ENCODE measurements at regions not wholly inside any gene's neighbourhood (a gene's known extent, or its start where the extent isn't known, plus 50 kb on each side); places are given as distances from the start of the nearest gene placed in this dataset.

DNA sequence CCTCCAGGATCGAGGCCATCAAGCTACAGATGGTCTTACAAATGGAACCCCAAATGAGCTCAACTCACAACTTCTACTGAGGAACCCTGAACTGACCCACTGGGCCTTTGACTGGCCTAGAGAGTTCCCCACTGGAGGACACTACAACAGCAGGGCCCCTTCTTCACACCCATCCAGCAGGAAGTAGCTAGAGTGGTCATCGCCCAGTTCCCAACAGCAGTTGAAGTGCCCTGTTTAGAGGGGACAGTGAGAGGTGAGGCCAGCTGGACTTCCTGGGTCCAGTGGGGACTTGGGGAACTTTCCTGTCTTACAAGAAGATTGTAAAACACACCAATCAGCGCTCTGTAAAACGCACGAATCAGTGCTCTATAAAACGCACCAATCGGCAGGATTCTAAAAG lies 247.9 kb upstream of the BTG1 start:
- no peak for TF ChIP-seq MEF2A (IDR thresholded peaks at IDR 0.05; ENCODE audit: borderline replicate concordance, low read depth)
- no peak for TF ChIP-seq EP300 (IDR thresholded peaks at IDR 0.05; ENCODE audit: borderline replicate concordance in 1 of 2, low read depth in 1 of 2, low read length in 1 of 2)
- TF ChIP-seq, protein P1, sequence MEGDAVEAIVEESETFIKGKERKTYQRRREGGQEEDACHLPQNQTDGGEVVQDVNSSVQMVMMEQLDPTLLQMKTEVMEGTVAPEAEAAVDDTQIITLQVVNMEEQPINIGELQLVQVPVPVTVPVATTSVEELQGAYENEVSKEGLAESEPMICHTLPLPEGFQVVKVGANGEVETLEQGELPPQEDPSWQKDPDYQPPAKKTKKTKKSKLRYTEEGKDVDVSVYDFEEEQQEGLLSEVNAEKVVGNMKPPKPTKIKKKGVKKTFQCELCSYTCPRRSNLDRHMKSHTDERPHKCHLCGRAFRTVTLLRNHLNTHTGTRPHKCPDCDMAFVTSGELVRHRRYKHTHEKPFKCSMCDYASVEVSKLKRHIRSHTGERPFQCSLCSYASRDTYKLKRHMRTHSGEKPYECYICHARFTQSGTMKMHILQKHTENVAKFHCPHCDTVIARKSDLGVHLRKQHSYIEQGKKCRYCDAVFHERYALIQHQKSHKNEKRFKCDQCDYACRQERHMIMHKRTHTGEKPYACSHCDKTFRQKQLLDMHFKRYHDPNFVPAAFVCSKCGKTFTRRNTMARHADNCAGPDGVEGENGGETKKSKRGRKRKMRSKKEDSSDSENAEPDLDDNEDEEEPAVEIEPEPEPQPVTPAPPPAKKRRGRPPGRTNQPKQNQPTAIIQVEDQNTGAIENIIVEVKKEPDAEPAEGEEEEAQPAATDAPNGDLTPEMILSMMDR (IDR thresholded peaks at IDR 0.05): no peak
- TF ChIP-seq, protein P2, sequence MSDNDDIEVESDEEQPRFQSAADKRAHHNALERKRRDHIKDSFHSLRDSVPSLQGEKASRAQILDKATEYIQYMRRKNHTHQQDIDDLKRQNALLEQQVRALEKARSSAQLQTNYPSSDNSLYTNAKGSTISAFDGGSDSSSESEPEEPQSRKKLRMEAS (IDR thresholded peaks at IDR 0.05; ENCODE audit: low read depth): no peak
- TF ChIP-seq POLR2AphosphoS5 (IDR thresholded peaks at IDR 0.05; ENCODE audit: low read depth, low read length): no peak
- TF ChIP-seq JUND (IDR thresholded peaks at IDR 0.05): no peak
- TF ChIP-seq, protein P3, sequence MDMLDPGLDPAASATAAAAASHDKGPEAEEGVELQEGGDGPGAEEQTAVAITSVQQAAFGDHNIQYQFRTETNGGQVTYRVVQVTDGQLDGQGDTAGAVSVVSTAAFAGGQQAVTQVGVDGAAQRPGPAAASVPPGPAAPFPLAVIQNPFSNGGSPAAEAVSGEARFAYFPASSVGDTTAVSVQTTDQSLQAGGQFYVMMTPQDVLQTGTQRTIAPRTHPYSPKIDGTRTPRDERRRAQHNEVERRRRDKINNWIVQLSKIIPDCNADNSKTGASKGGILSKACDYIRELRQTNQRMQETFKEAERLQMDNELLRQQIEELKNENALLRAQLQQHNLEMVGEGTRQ (IDR thresholded peaks at IDR 0.05; ENCODE audit: borderline replicate concordance, low read depth, low read length): no peak
- TF ChIP-seq CHD2 (IDR thresholded peaks at IDR 0.05; ENCODE audit: low read length, partially characterized antibody): no peak
- TF ChIP-seq TAF1 (IDR thresholded peaks at IDR 0.05; ENCODE audit: borderline replicate concordance, low read depth, low read length): no peak
- TF ChIP-seq, protein P4, sequence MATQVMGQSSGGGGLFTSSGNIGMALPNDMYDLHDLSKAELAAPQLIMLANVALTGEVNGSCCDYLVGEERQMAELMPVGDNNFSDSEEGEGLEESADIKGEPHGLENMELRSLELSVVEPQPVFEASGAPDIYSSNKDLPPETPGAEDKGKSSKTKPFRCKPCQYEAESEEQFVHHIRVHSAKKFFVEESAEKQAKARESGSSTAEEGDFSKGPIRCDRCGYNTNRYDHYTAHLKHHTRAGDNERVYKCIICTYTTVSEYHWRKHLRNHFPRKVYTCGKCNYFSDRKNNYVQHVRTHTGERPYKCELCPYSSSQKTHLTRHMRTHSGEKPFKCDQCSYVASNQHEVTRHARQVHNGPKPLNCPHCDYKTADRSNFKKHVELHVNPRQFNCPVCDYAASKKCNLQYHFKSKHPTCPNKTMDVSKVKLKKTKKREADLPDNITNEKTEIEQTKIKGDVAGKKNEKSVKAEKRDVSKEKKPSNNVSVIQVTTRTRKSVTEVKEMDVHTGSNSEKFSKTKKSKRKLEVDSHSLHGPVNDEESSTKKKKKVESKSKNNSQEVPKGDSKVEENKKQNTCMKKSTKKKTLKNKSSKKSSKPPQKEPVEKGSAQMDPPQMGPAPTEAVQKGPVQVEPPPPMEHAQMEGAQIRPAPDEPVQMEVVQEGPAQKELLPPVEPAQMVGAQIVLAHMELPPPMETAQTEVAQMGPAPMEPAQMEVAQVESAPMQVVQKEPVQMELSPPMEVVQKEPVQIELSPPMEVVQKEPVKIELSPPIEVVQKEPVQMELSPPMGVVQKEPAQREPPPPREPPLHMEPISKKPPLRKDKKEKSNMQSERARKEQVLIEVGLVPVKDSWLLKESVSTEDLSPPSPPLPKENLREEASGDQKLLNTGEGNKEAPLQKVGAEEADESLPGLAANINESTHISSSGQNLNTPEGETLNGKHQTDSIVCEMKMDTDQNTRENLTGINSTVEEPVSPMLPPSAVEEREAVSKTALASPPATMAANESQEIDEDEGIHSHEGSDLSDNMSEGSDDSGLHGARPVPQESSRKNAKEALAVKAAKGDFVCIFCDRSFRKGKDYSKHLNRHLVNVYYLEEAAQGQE (IDR thresholded peaks at IDR 0.05; ENCODE audit: low read depth, low read length): no peak
- TF ChIP-seq FOXJ3 (CRISPR knock-in tag; IDR thresholded peaks at IDR 0.05): no peak
- TF ChIP-seq EZH2phosphoT487 (IDR thresholded peaks at IDR 0.05; ENCODE audit: borderline replicate concordance, low read depth): no peak
- TF ChIP-seq, protein P5, sequence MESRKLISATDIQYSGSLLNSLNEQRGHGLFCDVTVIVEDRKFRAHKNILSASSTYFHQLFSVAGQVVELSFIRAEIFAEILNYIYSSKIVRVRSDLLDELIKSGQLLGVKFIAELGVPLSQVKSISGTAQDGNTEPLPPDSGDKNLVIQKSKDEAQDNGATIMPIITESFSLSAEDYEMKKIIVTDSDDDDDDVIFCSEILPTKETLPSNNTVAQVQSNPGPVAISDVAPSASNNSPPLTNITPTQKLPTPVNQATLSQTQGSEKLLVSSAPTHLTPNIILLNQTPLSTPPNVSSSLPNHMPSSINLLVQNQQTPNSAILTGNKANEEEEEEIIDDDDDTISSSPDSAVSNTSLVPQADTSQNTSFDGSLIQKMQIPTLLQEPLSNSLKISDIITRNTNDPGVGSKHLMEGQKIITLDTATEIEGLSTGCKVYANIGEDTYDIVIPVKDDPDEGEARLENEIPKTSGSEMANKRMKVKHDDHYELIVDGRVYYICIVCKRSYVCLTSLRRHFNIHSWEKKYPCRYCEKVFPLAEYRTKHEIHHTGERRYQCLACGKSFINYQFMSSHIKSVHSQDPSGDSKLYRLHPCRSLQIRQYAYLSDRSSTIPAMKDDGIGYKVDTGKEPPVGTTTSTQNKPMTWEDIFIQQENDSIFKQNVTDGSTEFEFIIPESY (IDR thresholded peaks at IDR 0.05; ENCODE audit: borderline replicate concordance, low read depth): no peak
